ENCODE measurements at regions not wholly inside any gene's neighbourhood (a gene's known extent, or its start where the extent isn't known, plus 50 kb on each side); places are given as distances from the start of the nearest gene placed in this dataset.

- TF ChIP-seq, protein P1, sequence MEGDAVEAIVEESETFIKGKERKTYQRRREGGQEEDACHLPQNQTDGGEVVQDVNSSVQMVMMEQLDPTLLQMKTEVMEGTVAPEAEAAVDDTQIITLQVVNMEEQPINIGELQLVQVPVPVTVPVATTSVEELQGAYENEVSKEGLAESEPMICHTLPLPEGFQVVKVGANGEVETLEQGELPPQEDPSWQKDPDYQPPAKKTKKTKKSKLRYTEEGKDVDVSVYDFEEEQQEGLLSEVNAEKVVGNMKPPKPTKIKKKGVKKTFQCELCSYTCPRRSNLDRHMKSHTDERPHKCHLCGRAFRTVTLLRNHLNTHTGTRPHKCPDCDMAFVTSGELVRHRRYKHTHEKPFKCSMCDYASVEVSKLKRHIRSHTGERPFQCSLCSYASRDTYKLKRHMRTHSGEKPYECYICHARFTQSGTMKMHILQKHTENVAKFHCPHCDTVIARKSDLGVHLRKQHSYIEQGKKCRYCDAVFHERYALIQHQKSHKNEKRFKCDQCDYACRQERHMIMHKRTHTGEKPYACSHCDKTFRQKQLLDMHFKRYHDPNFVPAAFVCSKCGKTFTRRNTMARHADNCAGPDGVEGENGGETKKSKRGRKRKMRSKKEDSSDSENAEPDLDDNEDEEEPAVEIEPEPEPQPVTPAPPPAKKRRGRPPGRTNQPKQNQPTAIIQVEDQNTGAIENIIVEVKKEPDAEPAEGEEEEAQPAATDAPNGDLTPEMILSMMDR (IDR thresholded peaks at IDR 0.05; ENCODE audit: low read depth, low read length) = no peak
- TF ChIP-seq EZH2phosphoT487 (IDR thresholded peaks at IDR 0.05; ENCODE audit: low read depth) = no peak
These were observed 55.0 kb downstream of the OXSM start for GRCh38 chr3:25844891-25845290.

All from OCI-LY3 (cell line).